ENCODE measurements at regions not wholly inside any gene's neighbourhood (a gene's known extent, or its start where the extent isn't known, plus 50 kb on each side); places are given as distances from the start of the nearest gene placed in this dataset.
"Not testable (repeated sequence)": the region's sequence is repeated elsewhere in the genome, so short reads cannot be mapped to it uniquely, and the experiment has no call there.

DNA sequence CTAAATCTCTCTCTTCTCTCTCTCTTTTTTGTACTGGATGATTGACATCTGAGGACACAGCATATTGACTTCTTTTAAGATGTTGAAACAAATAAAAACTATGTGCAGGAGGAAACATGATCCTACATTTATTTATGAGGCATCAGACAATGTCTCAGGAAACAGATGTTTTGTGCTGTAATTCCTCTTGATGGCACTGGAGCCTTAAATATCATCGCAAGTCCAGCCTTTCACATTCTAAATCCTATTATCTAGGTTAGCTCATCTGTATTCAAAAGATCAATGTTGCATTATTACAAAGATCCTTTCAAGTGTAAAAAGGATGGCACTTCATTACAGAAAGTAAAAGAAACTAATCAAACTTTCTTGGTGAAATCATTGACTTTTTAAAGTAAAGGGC lies 63.9 kb downstream of the MAT2B start:
- Histone ChIP-seq H3K36me3 (ENCODE audit: control insufficient read depth, insufficient read depth, low read length) (no peaks in the 10 kb centered on the region), H3K9ac (ENCODE audit: low read length) (no peak overlapping the region), H3K4me1 (ENCODE audit: control insufficient read depth, insufficient read depth, low read length) (peaks cover 24% of the 10 kb centered on the region), H3K4me3 (ENCODE audit: low read depth, low read length) (no peak overlapping the region), H3K27ac (ENCODE audit: low read depth, low read length) (no peak overlapping the region), H3K27me3 (ENCODE audit: control insufficient read depth, insufficient read depth, low read length) (peaks cover 41% of the 10 kb centered on the region), H3K9me3 (ENCODE audit: control insufficient read depth, insufficient read depth, low read depth, low read length) (no peaks in the 10 kb centered on the region)

DNA sequence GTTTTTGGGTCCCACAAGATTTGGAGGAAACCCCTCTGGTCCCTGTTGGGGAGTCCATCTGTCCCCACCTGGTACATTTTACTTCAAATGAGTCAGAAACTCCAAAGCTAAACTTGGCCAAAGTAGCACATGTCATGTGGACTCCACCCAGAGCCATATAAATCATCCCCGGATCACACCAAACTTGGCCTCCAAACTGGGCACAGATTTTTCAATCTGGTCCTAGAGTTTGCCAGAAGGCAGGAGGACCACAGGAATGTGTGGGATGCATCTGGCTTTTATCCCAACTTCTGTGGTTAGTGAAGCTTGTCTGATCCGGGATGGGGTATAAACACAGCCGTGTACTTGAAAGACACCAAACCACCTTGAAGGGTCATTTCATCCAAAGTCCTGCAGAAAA lies 66.3 kb downstream of the MAT2B start:
- Histone ChIP-seq H3K9me3 (ENCODE audit: control insufficient read depth, insufficient read depth, low read depth, low read length) (no peaks in the 10 kb centered on the region), H3K9ac (ENCODE audit: low read length) (no peak overlapping the region), H3K27ac (ENCODE audit: low read depth, low read length) (no peak overlapping the region), H3K4me3 (ENCODE audit: low read depth, low read length) (no peak overlapping the region), H3K27me3 (ENCODE audit: control insufficient read depth, insufficient read depth, low read length) (peaks cover 18% of the 10 kb centered on the region), H3K4me1 (ENCODE audit: control insufficient read depth, insufficient read depth, low read length) (peaks cover 10% of the 10 kb centered on the region), H3K36me3 (ENCODE audit: control insufficient read depth, insufficient read depth, low read length) (no peaks in the 10 kb centered on the region)

DNA sequence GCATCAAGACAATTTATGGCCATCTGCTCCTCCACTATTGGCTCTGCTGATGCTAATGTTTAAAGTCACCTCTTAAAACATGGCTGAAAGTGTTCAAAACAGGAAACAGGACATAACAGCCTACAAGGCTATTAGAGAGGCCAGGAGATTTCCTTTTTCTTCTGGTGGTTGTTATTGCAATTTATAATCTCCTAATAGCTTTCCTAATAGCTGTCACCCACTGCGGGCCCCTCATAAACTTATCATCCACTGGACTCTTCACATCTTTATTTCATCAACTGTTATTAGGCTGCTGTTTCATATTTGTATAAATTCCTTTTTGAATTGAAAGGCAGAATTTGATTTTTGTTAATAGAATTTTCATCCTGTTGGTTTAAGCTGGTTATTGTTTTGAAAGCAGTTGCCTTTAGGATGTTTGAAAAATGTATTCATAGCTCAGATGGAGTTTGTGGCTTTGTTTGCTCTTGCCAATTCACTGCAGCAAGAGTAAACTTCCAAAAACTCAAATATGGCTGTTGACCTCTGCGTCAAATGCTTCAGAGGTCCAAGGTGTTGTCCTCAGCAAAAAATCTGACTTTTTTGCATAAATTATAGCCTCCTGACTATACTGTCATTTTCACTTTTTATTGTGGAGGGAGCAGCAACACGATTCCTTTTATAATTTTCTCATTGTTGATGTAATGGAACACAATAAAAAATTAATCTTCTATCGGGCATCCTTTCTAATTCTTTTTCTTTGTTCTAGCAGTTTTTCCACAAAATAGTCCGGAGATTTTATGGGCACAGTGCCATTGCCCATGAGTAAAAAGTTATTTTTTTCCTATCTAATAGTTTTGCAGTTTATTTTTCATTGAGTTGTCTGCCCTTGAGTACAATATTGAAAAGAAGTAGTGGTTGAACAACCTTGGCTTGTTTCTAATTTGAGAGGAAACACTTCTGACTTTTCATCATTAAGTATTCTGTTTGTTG lies 69.3 kb downstream of the MAT2B start:
- Histone ChIP-seq H3K36me3 (ENCODE audit: control insufficient read depth, insufficient read depth, low read length) (no peaks in the 10 kb centered on the region), H3K27ac (ENCODE audit: low read depth, low read length) (no peak overlapping the region), H3K4me3 (ENCODE audit: low read depth, low read length) (no peak overlapping the region)

DNA sequence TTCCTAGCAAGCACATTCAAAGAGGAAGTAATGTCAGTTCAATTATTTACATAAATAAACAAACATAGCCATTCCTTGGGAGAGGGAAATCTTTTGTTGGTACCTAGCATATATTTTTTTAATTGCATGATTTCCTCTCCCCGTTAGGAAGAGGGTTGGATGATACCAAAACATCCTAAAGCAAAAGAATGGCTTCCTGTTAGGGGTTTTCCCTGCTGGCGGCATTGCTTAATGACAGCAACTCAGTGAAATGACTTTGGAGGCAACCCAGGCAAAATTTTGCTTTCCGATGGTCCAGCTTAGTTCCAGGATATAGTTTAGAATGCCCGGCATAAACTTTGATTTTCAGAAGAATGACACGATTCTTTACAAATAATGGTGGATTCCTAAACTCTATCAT lies 73.2 kb downstream of the MAT2B start:
- H3K4me3 ChIP-seq (ENCODE audit: low read depth, low read length) = no peak overlapping the region
- H3K9ac ChIP-seq (ENCODE audit: low read length) = no peak overlapping the region
- H3K27me3 ChIP-seq (ENCODE audit: control insufficient read depth, insufficient read depth, low read length) = no peaks in the 10 kb centered on the region
- H3K27ac ChIP-seq (ENCODE audit: low read depth, low read length) = no peak overlapping the region
- no peaks in the 10 kb centered on the region for H3K36me3 ChIP-seq (ENCODE audit: control insufficient read depth, insufficient read depth, low read length)
- 0 out of 2 replicates have a peak, but pooled peaks cover 3% of the 10 kb centered on the region for H3K9me3 ChIP-seq (ENCODE audit: control insufficient read depth, insufficient read depth, low read depth, low read length)
- no peaks in the 10 kb centered on the region for H3K4me1 ChIP-seq (ENCODE audit: control insufficient read depth, insufficient read depth, low read length)

More for the DNA sequence above, 69.3 kb downstream of the MAT2B start:
- Histone ChIP-seq H3K9me3 (ENCODE audit: control insufficient read depth, insufficient read depth, low read depth, low read length) (0 out of 2 replicates have a peak, but pooled peaks cover 2% of the 10 kb centered on the region), H3K27me3 (ENCODE audit: control insufficient read depth, insufficient read depth, low read length) (no peaks in the 10 kb centered on the region), H3K9ac (ENCODE audit: low read length) (no peak overlapping the region), H3K4me1 (ENCODE audit: control insufficient read depth, insufficient read depth, low read length) (no peaks in the 10 kb centered on the region)

DNA sequence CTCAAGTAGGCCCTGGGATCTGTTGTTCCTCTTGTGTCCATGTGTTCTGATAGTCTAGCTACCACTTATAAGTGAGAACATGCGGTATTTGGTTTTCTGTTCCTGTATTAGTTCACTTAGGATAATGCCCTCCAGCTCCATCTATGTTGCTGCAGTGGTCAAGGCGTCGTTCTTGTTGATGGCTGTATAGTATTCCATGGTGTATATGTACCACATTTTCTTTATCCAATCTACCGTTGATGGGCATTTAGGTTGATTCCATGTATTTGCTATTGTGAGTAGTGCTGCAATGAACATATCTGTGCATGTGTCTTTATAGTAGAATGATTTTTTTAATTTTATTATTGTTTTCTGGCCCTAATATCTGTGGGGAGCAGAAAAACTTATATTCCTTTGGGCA lies 74.3 kb downstream of the MAT2B start:
- no peaks in the 10 kb centered on the region for H3K27me3 ChIP-seq (ENCODE audit: control insufficient read depth, insufficient read depth, low read length)
- no peaks in the 10 kb centered on the region for H3K36me3 ChIP-seq (ENCODE audit: control insufficient read depth, insufficient read depth, low read length)
- no peak overlapping the region for H3K27ac ChIP-seq (ENCODE audit: low read depth, low read length)
- H3K4me3 ChIP-seq (ENCODE audit: low read depth, low read length) = no peak overlapping the region
- H3K9ac ChIP-seq (ENCODE audit: low read length) = no peak overlapping the region
- no peaks in the 10 kb centered on the region for H3K4me1 ChIP-seq (ENCODE audit: control insufficient read depth, insufficient read depth, low read length)
- H3K9me3 ChIP-seq (ENCODE audit: control insufficient read depth, insufficient read depth, low read depth, low read length) = 0 out of 2 replicates have a peak, but pooled peaks cover 7% of the 10 kb centered on the region

- Histone ChIP-seq H3K9me3 (ENCODE audit: control insufficient read depth, insufficient read depth, low read depth, low read length) (0 out of 2 replicates have a peak, but pooled peaks cover 7% of the 10 kb centered on the region), H3K4me1 (ENCODE audit: control insufficient read depth, insufficient read depth, low read length) (no peaks in the 10 kb centered on the region), H3K27me3 (ENCODE audit: control insufficient read depth, insufficient read depth, low read length) (no peaks in the 10 kb centered on the region), H3K27ac (ENCODE audit: low read depth, low read length) (no peak overlapping the region), H3K4me3 (ENCODE audit: low read depth, low read length) (no peak overlapping the region), H3K36me3 (ENCODE audit: control insufficient read depth, insufficient read depth, low read length) (no peaks in the 10 kb centered on the region), H3K9ac (ENCODE audit: low read length) (no peak overlapping the region)
These were observed 75.1 kb downstream of the MAT2B start for GRCh38 chr5:163580516-163580915.

DNA sequence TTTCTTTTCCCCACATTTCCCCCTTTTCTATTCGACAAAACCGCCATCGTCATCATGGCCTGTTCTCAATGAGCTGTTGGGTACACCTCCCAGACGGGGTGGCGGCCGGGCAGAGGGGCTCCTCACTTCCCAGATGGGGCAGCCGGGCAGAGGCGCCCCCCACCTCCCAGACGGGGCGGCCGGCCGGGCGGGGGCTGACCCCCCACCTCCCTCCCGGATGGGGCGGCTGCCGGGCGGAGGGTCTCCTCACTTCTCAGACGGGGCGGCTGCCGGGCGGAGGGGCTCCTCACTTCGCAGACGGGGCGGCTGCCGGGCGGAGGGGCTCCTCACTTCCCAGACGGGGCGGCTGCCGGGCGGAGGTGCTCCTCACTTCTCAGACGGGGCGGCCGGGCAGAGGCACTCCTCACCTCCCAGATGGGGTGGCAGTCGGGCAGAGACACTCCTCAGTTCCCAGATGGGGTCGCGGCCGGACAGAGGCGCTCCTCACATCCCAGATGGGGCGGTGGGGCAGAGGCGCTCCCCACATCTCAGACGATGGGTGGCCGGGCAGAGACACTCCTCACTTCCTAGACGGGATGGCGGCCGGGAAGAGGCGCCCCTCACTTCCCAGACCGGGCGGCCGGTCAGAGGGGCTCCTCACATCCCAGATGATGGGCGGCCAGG lies 78.2 kb downstream of the MAT2B start:
- not testable (repeated sequence) for H3K36me3 ChIP-seq (ENCODE audit: control insufficient read depth, insufficient read depth, low read length); H3K27ac ChIP-seq (ENCODE audit: low read depth, low read length); H3K4me1 ChIP-seq (ENCODE audit: control insufficient read depth, insufficient read depth, low read length); H3K4me3 ChIP-seq (ENCODE audit: low read depth, low read length); H3K9me3 ChIP-seq (ENCODE audit: control insufficient read depth, insufficient read depth, low read depth, low read length); H3K9ac ChIP-seq (ENCODE audit: low read length); H3K27me3 ChIP-seq (ENCODE audit: control insufficient read depth, insufficient read depth, low read length)

GRCh38 chr5:163585206-163585605 lies 79.8 kb downstream of the MAT2B start:
- Histone ChIP-seq H3K4me3 (ENCODE audit: low read depth, low read length) (no peak overlapping the region), H3K36me3 (ENCODE audit: control insufficient read depth, insufficient read depth, low read length) (no peaks in the 10 kb centered on the region), H3K4me1 (ENCODE audit: control insufficient read depth, insufficient read depth, low read length) (no peaks in the 10 kb centered on the region), H3K9ac (ENCODE audit: low read length) (no peak overlapping the region), H3K27me3 (ENCODE audit: control insufficient read depth, insufficient read depth, low read length) (no peaks in the 10 kb centered on the region), H3K9me3 (ENCODE audit: control insufficient read depth, insufficient read depth, low read depth, low read length) (0 out of 2 replicates have a peak, but pooled peaks cover 4% of the 10 kb centered on the region), H3K27ac (ENCODE audit: low read depth, low read length) (no peak overlapping the region)

- Histone ChIP-seq H3K9me3 (ENCODE audit: control insufficient read depth, insufficient read depth, low read depth, low read length) (0 out of 2 replicates have a peak, but pooled peaks cover 4% of the 10 kb centered on the region), H3K36me3 (ENCODE audit: control insufficient read depth, insufficient read depth, low read length) (no peaks in the 10 kb centered on the region), H3K9ac (ENCODE audit: low read length) (no peak overlapping the region), H3K4me1 (ENCODE audit: control insufficient read depth, insufficient read depth, low read length) (no peaks in the 10 kb centered on the region), H3K27me3 (ENCODE audit: control insufficient read depth, insufficient read depth, low read length) (no peaks in the 10 kb centered on the region), H3K27ac (ENCODE audit: low read depth, low read length) (no peak overlapping the region), H3K4me3 (ENCODE audit: low read depth, low read length) (no peak overlapping the region)
These were observed 81.1 kb downstream of the MAT2B start for GRCh38 chr5:163586531-163586956.

DNA sequence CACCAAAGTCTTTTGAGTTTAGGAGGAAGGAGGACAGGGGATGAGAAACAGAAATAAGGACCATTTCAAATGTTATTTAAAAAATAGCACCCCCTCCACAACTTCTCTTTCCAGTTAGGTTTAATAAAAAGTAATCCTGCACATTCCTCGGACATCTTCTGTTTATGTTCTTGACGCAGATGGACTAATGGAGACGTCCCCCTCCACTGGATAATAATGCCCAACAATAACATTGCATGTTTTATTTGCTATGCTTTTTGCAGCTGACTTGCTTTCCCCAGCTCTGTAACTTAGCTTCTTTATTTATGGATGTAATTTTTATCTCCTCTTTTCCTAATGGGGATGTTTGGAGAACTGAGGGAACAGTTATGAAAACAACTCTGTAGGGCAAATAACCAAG lies 89.5 kb downstream of the MAT2B start:
- no peak overlapping the region for H3K4me3 ChIP-seq (ENCODE audit: low read depth, low read length)
- H3K27me3 ChIP-seq (ENCODE audit: control insufficient read depth, insufficient read depth, low read length) = no peaks in the 10 kb centered on the region
- H3K9me3 ChIP-seq (ENCODE audit: control insufficient read depth, insufficient read depth, low read depth, low read length) = no peaks in the 10 kb centered on the region
- no peak overlapping the region for H3K9ac ChIP-seq (ENCODE audit: low read length)
- H3K27ac ChIP-seq (ENCODE audit: low read depth, low read length) = no peak overlapping the region
- H3K36me3 ChIP-seq (ENCODE audit: control insufficient read depth, insufficient read depth, low read length) = no peaks in the 10 kb centered on the region
- H3K4me1 ChIP-seq (ENCODE audit: control insufficient read depth, insufficient read depth, low read length) = no peaks in the 10 kb centered on the region
